Progenitor cell of endocrine pancreas (in vitro differentiated cells): ENCODE measurements at regions not wholly inside any gene's neighbourhood (a gene's known extent, or its start where the extent isn't known, plus 50 kb on each side); places are given as distances from the start of the nearest gene placed in this dataset.
"Not testable (repeated sequence)": the region's sequence is repeated elsewhere in the genome, so short reads cannot be mapped to it uniquely, and the experiment has no call there.

Experiments
- DNase-seq: peaks from one replicate; pipeline ENCODE4 v3.0.0; 2021; ENCODE audit warnings: low spot score; ENCODE audit not compliant: unreplicated experiment
- H3K27ac Mint-ChIP-seq: 2 replicates; pipeline ENCODE4 v1.8.0; 2021; ENCODE audit warnings: mild to moderate bottlenecking, moderate library complexity, mixed read lengths
- H3K27me3 Mint-ChIP-seq: 2 replicates; pipeline ENCODE4 v1.8.0; 2021; ENCODE audit warnings: mixed read lengths
- H3K36me3 Mint-ChIP-seq: 2 replicates; pipeline ENCODE4 v1.8.0; 2022; ENCODE audit warnings: mixed read lengths; ENCODE audit not compliant: insufficient read depth
- H3K4me1 Mint-ChIP-seq: 2 replicates; pipeline ENCODE4 v1.8.0; 2021; ENCODE audit warnings: low read depth, mixed read lengths
- H3K4me3 Mint-ChIP-seq: 2 replicates; pipeline ENCODE4 v1.8.0; 2021; ENCODE audit warnings: low read depth, mild to moderate bottlenecking, moderate library complexity, mixed read lengths
- H3K9me3 Mint-ChIP-seq: 2 replicates; pipeline ENCODE4 v1.8.0; 2021; ENCODE audit warnings: low read depth, mixed read lengths
- TF ChIP-seq, protein P1 (sequence below): fragments of 200-600 bp; sonication (generic); IDR thresholded peaks from one replicate; pipeline ENCODE4 v1.5.0; 2021; ENCODE audit warnings: antibody characterized with exemption, mild to moderate bottlenecking; ENCODE audit not compliant: unreplicated experiment

GRCh38 chr17:54191261-54191660 is 368.5 kb downstream of the KIF2B start:
- Mint-ChIP-seq H3K27ac (no peak overlapping the region), H3K4me1 (peaks cover 12% of the 10 kb centered on the region), H3K9me3 (peaks cover 13% of the 10 kb centered on the region), H3K4me3 (no peak overlapping the region), H3K27me3 (peaks cover 17% of the 10 kb centered on the region), H3K36me3 (no peaks in the 10 kb centered on the region)
- TF ChIP-seq, protein P1, sequence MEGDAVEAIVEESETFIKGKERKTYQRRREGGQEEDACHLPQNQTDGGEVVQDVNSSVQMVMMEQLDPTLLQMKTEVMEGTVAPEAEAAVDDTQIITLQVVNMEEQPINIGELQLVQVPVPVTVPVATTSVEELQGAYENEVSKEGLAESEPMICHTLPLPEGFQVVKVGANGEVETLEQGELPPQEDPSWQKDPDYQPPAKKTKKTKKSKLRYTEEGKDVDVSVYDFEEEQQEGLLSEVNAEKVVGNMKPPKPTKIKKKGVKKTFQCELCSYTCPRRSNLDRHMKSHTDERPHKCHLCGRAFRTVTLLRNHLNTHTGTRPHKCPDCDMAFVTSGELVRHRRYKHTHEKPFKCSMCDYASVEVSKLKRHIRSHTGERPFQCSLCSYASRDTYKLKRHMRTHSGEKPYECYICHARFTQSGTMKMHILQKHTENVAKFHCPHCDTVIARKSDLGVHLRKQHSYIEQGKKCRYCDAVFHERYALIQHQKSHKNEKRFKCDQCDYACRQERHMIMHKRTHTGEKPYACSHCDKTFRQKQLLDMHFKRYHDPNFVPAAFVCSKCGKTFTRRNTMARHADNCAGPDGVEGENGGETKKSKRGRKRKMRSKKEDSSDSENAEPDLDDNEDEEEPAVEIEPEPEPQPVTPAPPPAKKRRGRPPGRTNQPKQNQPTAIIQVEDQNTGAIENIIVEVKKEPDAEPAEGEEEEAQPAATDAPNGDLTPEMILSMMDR = no peak
- DNase-seq = no peak

DNA sequence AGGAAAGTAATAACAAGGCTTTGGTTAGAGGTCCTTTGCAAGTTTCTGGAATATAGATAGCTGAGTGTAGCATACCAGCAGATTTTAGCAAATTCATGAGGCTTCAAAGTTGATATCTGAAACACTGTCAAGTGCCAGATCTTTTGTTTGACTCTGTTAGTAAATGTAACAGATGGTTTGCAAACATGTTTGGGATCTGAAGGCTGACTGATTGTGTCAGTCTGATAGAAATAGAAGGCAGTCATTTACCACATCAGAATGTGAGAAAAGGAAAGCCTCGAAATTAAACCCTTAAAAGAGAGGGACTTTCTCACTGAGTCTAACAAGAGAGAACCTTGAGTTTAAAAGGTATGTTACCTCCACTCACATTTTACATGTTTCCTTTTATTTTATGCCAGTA is 371.5 kb downstream of the KIF2B start:
- DNase-seq = no peak
- no peak overlapping the region for H3K4me3 Mint-ChIP-seq
- peaks cover 2% of the 10 kb centered on the region for H3K27me3 Mint-ChIP-seq
- H3K4me1 Mint-ChIP-seq = peaks cover 5% of the 10 kb centered on the region
- H3K9me3 Mint-ChIP-seq = peaks cover 13% of the 10 kb centered on the region
- no peak overlapping the region for H3K27ac Mint-ChIP-seq
- TF ChIP-seq, protein P1 = no peak
- no peaks in the 10 kb centered on the region for H3K36me3 Mint-ChIP-seq

GRCh38 chr17:54196751-54197150 is 374.0 kb downstream of the KIF2B start:
- H3K4me3 Mint-ChIP-seq = no peak overlapping the region
- no peaks in the 10 kb centered on the region for H3K27me3 Mint-ChIP-seq

DNA sequence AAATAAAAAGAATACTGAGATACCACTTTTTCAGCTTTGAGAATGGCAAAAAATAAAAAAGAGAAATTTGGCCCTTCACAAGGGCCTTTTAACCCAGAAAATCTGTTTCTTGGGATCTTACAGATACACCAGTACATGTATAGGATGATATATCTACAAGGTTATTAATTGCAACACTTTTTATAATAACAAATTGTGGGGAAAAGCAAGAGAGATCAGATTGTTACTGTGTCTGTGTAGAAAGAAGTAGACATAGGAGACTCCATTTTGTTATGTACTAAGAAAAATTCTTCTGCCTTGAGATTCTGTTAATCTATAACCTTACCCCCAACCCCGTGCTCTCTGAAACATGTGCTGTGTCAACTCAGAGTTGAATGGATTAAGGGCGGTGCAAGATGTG is 378.7 kb downstream of the KIF2B start:
- H3K9me3 Mint-ChIP-seq, H3K4me1 Mint-ChIP-seq, H3K27me3 Mint-ChIP-seq, H3K36me3 Mint-ChIP-seq, DNase-seq, H3K4me3 Mint-ChIP-seq, H3K27ac Mint-ChIP-seq: not testable (repeated sequence)

More at GRCh38 chr17:54196751-54197150, 374.0 kb downstream of the KIF2B start:
- no peak for DNase-seq
- H3K4me1 Mint-ChIP-seq = peaks cover 10% of the 10 kb centered on the region
- H3K27ac Mint-ChIP-seq = no peak overlapping the region
- no peaks in the 10 kb centered on the region for H3K36me3 Mint-ChIP-seq
- TF ChIP-seq, protein P1 = no peak
- H3K9me3 Mint-ChIP-seq = peaks cover 3% of the 10 kb centered on the region

DNA sequence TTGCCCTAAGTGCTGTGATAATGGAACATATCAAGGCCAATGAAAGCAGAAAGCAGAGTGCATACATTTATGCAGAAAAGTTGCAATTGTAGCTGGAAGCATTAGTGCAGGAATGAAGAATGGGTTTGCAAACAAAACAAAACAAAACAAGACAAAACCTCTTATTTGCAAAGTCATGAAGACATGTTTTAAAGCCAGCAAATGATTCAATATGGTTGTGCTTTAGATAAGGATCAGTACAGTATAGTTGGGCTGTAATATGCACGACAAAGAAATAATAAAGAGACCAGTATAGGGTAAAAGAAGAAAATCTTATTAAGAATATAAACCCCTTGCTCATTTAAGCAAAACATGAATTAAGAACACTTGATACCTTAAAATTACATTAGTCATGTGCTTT is 398.1 kb downstream of the KIF2B start:
- no peaks in the 10 kb centered on the region for H3K36me3 Mint-ChIP-seq
- no peaks in the 10 kb centered on the region for H3K27me3 Mint-ChIP-seq
- H3K4me3 Mint-ChIP-seq = no peak overlapping the region
- H3K4me1 Mint-ChIP-seq = peaks cover 11% of the 10 kb centered on the region
- TF ChIP-seq, protein P1 = no peak
- no peak overlapping the region for H3K27ac Mint-ChIP-seq
- no peaks in the 10 kb centered on the region for H3K9me3 Mint-ChIP-seq
- DNase-seq = no peak

- Mint-ChIP-seq H3K27ac (no peak overlapping the region), H3K36me3 (no peaks in the 10 kb centered on the region), H3K4me3 (no peak overlapping the region), H3K27me3 (no peaks in the 10 kb centered on the region), H3K9me3 (no peaks in the 10 kb centered on the region), H3K4me1 (peaks cover 5% of the 10 kb centered on the region)
- no peak for DNase-seq
- TF ChIP-seq, protein P1 = no peak
These were observed 398.8 kb downstream of the KIF2B start for GRCh38 chr17:54221499-54221898.
